ENCODE measurements at regions not wholly inside any gene's neighbourhood (a gene's known extent, or its start where the extent isn't known, plus 50 kb on each side); places are given as distances from the start of the nearest gene placed in this dataset.

GRCh38 chr4:173682609-173683008, 152.6 kb upstream of the HAND2 start:
- 40 to 67% (median 51%) methylated on average over 2 of the region's 2 CpGs for WGBS, 4 donors
- ATAC-seq (no peak), DNase-seq (no peak)
- peaks cover 0 to 33% (median 8%) of the 10 kb centered on the region in 12 donors for H3K4me1 ChIP-seq
- H3K27me3 ChIP-seq, result no peaks in the 10 kb centered on the region
- H3K9me3 ChIP-seq, result no peaks in the 10 kb centered on the region
- no peak for TF ChIP-seq CTCF (IDR thresholded peaks at IDR 0.05)
- TF ChIP-seq POLR2A (IDR thresholded peaks at IDR 0.05), result no peak
- peak overlapping the region in 7 of 12 donors; percentile 12 to 91 (median 82) for H3K27ac ChIP-seq
- H3K36me3 ChIP-seq, result no peaks in the 10 kb centered on the region
- no peak overlapping the region for H3K4me3 ChIP-seq
- intact Hi-C loops (cut with DNase I), result loop anchor here in 5 of 10 donors (5.0 to 10.0 kb wide), 2 partner anchors 148 to 150 kb away; partner anchors contain the start of gene HAND2 (in 5 of the 5)

GRCh38 chr4:173680278-173680677, 150.2 kb upstream of the HAND2 start:
- H3K4me1 ChIP-seq, result peaks cover 0 to 25% (median 5%) of the 10 kb centered on the region in 12 donors
- peak; percentile 48 to 82 (median 64) for DNase-seq

GRCh38 chr4:173675446-173675845, 145.4 kb upstream of the HAND2 start:
- intact Hi-C loops (cut with DNase I), result no loop called here
- TF ChIP-seq POLR2A (IDR thresholded peaks at IDR 0.05) (no peak), CTCF (IDR thresholded peaks at IDR 0.05) (no peak)

More at GRCh38 chr4:173680278-173680677, 150.2 kb upstream of the HAND2 start:
- peak; percentile 78 to 86 (median 84) for ATAC-seq
- H3K27ac ChIP-seq, result peak overlapping the region in 11 of 12 donors; percentile 6 to 83 (median 67)
- no peaks in the 10 kb centered on the region for H3K27me3 ChIP-seq
- H3K4me3 ChIP-seq, result no peak overlapping the region
- H3K36me3 ChIP-seq, result no peaks in the 10 kb centered on the region
- intact Hi-C loops (cut with DNase I), result loop anchor here in 5 of 10 donors (5.0 to 10.0 kb wide), 2 partner anchors 145 to 148 kb away; partner anchors contain the start of gene HAND2 (in 5 of the 5)
- TF ChIP-seq CTCF (IDR thresholded peaks at IDR 0.05) (no peak), POLR2A (IDR thresholded peaks at IDR 0.05) (no peak)
- 41 to 49% (median 46%) methylated on average over 7 of the region's 7 CpGs for WGBS, 4 donors
- peaks cover 0 to 6% (median 0%) of the 10 kb centered on the region in 12 donors for H3K9me3 ChIP-seq

GRCh38 chr4:173669460-173670179, 139.6 kb upstream of the HAND2 start:
- ATAC-seq (peak; percentile 96 to 98 (median 97)), DNase-seq (peak in 3 of 5 donors; percentile 27 to 48 (median 42))
- intact Hi-C loops (cut with DNase I), result loop anchor here in 1 of 10 donors (1.0 kb wide), 1 partner anchor 29 kb away; no protein-coding TSS in a partner anchor
- Histone ChIP-seq H3K27ac (peak overlapping the region; percentile 41 to 93 (median 83)), H3K36me3 (no peaks in the 10 kb centered on the region), H3K9me3 (no peaks in the 10 kb centered on the region), H3K27me3 (no peaks in the 10 kb centered on the region), H3K4me1 (peaks cover 0 to 4% (median 0%) of the 10 kb centered on the region in 12 donors), H3K4me3 (no peak overlapping the region)
- TF ChIP-seq POLR2A (IDR thresholded peaks at IDR 0.05), result no peak
- TF ChIP-seq CTCF (IDR thresholded peaks at IDR 0.05), result no peak
- WGBS, 4 donors, result 24 to 32% (median 28%) methylated on average over 4 of the region's 4 CpGs

More at GRCh38 chr4:173675446-173675845, 145.4 kb upstream of the HAND2 start:
- Histone ChIP-seq H3K27me3 (no peaks in the 10 kb centered on the region), H3K4me1 (peaks cover 0 to 7% (median 0%) of the 10 kb centered on the region in 12 donors), H3K27ac (no peak overlapping the region), H3K4me3 (no peak overlapping the region), H3K36me3 (no peaks in the 10 kb centered on the region), H3K9me3 (peaks cover 0 to 6% (median 0%) of the 10 kb centered on the region in 12 donors)
- 77 to 84% (median 83%) methylated on average over 3 of the region's 3 CpGs for WGBS, 4 donors
- DNase-seq (no peak), ATAC-seq (no peak)

Data from heart left ventricle (tissue), 16 donors.